ENCODE measurements at regions not wholly inside any gene's neighbourhood (a gene's known extent, or its start where the extent isn't known, plus 50 kb on each side); places are given as distances from the start of the nearest gene placed in this dataset.

DNA sequence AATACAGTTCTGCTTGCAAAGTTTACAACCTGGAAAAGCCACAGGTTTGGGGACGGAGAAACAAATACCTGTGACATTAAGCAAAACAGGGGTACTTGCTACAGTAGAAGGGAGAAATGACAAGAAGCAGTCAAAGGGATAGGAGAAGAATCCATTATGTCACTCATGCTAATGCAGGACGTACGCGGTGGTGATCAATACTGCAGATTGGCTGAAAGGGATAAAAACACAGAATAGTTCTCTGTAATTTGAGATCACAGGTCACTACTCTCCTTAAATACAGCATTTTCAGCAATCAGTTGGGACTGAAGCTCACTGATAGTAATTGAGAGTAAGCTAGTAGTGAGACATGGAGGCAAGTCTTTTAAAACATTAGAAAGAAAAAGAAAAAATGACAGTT lies 130.3 kb upstream of the MTAP start:
- DNase-seq = no peak

DNA sequence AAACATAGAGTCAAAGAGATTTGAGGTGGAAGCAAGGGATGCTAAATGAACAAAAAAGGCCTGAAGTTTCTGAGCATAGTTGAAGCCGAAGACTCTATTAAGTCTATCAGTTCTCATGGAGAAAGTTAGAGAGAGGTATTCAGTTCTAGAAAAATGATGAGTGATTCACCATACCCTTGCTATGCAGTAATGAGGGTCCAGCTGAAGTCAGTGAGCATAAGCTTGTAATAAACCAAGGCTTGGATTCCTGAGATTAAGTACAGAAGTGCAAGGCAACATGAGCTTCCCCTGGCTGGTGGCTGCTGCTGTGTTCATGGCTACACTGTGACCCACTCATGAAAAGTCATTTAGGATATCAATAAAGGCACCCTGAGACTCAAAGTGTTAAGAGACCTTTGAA lies 129.7 kb upstream of the MTAP start:
- no peak for DNase-seq

DNA sequence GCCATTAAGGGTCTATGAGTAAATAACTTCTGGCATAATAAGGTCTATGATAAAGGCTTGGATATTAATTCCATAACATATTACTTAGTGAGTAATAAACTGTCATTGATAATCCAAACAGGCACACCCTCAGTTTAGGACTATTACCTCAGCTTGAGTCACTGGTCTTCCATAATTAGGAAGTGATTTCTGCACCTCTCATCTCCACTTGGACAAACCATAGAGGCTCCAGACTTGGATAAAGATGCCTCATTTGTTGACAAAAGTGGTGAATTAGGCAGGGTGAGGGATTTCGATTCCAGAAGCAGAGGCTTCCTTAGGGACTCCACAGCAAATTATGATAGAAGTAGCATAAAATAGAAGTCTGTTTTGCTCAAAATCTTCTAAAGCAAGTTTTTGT lies 127.5 kb upstream of the MTAP start:
- DNase-seq = no peak

DNA sequence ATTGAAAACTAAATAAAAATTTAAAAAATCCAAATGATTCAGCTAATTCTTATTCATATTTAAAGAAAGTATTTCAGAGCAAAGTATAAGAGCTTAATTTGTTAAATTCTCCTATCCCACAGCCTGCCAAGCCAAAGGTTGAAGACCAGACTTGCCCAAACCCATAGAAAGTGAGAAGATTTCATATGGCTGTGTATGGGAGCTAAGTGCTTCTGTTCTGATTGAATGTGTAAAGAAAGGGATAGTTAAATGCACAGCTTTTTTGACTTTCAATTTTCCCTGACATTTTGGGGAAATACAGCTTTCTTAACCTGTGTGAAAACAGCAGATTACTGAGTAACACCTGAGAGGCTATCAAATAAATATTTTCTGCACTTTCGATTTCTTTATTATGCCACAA lies 125.0 kb upstream of the MTAP start:
- DNase-seq = no peak

DNA sequence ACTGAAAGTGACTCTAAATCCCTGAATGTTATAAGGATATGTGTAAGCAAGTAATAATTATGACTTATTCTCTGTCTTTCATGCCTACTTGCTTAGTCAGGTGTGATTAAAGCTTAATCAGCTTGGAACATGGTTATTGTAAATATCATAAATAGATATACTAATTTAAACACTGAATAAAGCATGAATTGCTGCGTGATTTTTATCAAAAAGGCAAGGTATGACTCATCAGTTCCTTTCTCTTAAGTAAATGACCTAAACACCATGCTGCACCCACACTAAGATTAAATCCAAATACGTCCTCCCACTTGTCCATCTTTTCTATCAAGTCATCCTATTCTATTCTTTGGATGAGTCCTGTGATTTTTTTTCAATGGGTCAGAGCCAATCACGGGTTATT lies 124.6 kb upstream of the MTAP start:
- DNase-seq = no peak

DNA sequence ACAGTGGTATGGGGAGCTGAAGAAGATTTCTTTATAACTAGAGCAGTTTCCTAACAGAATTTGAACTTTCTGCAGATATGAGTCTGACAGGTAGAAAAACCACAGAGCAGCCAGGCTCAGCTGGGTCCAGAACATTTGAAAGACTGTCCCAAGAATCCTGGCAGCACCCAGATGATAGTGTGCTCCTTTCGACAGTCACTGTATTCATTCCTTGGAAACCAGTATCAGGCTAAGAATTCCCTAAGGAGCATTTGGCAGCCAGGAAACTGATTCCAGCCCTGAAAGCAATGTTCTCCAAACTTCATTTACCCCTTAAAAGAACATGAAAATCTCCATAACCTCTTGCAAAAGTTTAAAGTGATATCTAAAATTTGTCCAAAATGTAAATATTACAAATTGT lies 123.0 kb upstream of the MTAP start:
- no peak for DNase-seq

DNA sequence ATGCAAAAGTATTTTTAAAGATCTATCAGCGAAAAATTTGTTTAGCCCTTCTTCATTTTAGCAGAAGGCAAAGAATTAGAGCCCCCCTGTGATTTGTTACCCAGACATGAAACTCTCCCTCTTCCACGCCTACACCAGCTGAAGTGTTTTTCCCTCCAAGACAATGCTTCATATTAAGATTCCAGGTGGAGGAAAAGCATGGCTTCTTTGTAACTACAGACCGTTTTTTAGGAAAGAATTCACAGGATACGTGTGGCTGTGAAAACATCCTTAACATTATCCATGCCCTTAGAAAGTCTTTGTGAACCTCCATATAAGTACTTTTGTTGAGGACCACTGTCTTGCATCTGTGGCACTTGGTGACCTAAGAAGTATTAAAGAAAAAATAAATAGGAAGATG lies 121.8 kb upstream of the MTAP start:
- DNase-seq = no peak

DNA sequence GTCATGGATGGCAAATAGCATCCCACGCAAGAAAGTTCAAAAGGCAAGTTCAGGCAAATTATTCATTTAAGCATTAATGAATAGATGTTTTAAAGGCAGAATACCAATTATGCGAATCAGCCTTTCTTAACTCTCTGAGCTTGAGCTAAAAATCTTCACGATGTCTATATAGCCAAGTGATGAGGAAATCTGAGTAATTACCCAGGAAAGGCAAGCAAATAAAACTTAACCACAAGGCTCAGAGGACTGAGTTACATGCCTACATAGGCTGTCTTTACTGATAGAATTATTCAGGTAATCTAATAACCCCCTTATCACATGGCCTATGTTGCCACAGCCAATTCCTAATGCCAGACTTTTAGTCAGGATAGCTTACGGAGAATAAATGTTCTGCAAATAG lies 120.8 kb upstream of the MTAP start:
- no peak for DNase-seq

DNA sequence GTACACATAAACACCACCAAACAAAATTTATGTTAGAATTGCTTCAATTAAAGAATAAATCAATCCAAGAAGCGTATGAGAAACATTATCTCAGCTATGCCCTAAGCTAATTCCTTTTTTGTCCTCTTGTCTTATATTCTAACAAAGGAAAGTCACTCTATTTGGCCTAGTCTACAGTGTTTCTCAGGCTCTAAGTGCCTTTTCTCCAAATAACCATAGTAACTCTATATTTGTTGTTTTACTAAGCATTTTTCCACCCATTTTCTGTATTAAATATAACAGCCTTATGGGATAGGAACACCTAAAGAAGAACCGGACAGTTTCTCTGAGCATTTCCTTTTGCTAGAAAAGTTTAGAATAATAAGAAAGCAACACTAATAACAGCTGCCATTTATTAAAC lies 120.1 kb upstream of the MTAP start:
- DNase-seq = no peak

DNA sequence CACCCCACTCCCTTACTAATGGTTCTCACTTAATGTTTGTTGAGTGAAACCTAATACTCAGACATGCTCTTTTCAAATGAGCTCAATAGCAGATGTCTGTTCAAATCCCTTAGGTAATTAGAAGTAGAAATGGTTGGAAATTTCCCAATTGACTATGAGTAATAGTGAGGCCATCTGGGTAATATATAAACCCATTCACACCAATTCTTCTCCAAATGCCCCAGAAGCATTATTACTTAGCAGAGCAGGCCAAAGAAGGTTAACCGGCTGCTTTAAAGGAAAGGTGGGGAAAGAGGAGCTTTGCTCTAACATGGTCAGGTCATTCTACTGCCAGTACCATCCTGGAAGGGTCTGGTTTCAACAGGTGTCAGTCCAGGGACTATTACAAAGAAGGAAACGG lies 119.5 kb upstream of the MTAP start:
- DNase-seq = no peak

DNA sequence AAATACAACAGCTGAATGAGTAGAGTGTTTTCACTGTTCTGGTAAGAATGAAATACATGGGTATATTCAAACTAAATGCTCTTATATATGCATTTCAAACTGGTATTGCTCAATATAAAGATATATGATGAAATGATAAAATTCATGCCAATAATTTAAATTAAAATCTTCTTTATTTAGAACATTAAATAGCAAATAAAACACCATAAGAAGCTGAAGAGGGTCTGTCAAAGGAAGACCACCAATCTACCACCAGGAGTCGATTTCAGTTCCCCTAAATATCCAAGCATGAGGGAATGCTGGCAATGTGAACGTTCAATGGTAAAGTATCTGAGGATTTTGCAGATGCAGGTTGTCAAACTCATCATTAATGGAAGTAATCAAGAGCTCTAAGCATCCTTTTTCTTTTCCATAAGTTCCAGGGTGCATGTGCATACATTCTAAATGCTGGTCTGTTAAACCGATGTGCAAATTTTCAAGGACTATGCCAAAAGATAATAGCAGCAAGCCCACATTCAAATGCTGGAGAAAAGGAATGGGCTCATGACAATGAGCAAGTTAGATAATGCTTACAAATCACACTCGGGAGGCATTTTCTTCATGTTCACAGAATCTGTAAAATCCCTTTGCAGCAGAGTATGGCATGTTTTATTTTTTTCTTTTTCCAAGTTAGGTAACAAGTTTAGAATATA lies 118.8 kb upstream of the MTAP start:
- no peak for DNase-seq

DNA sequence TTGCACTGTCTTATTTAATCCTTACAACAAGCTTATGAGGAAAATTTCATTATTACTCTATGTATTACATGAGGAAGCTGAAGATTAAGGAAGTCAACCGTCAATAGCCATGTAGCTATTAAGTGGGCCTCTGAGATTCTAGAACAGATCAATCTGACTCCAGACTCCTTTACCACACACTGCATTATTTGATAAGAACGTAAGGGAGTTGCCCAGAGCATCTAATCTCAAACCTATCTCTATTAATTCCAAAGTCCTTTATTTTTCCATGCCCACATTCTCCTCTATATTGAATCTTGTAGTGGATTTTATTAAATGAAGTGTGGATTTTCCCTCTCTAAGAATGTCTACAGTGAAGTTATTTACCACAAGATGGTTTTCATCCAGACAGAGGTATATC lies 118.2 kb upstream of the MTAP start:
- DNase-seq = no peak

DNA sequence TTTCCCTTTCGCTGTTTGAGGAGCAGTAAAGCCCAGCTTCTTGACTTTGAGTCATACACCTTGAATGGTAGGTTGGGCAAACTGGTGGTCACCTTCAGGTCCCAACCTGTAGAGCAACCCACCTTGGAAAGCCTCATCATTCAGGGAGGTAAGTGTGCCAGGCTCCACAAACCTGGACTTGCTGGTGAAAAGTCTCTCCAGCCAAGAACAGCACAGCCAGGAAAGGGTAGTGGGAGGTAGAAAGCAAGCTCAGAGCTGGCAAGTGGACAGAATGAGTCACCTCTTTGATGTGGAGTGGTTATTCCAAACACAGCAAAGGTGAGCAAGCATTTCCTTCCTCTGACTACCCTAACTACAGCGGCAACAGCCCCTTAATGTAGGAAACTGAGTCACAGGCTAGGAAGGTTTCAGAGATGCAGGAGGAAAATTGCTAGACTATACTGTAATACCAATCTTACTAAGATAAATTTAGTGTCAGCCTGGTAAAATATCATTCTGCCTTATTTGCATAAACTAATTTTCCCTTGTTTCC lies 117.5 kb upstream of the MTAP start:
- DNase-seq = no peak

DNA sequence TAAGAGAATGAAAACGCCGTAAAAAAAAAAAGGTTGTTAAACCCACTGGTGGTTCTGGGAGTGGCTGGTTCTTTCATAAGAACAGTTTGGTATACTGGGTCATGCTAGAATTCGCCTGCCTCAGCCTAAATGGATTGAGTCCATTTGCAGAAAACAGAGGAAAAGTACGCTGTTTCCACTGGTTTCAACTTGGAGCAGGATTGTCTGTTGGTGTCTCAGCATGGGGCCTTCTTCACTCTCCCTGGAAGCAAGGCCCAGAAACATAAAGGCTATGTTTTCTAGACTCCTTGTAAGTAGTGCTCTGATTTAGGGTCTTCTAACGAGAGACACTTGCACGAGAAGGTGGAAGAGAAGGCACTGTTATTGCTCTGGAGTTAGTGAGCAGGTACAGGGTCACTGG lies 116.9 kb upstream of the MTAP start:
- no peak for DNase-seq

DNA sequence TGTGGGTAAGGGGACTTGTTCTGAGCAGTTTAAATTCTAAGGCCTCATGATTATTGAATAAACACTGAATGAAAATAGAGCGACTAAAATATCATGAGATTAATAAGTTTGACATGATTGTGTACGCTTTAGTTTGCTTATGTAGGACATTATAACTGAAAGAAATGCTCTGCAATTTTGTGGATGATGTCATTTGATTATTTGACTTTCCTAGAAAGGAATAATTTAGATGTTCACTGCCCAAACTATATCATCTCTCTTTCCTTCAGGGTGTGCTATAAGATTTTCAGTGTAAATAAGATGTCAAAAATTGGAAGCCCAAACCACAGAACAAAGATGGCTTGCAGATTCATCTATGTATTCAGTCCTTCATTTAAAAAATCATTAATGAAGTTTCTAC lies 115.7 kb upstream of the MTAP start:
- no peak for DNase-seq

DNA sequence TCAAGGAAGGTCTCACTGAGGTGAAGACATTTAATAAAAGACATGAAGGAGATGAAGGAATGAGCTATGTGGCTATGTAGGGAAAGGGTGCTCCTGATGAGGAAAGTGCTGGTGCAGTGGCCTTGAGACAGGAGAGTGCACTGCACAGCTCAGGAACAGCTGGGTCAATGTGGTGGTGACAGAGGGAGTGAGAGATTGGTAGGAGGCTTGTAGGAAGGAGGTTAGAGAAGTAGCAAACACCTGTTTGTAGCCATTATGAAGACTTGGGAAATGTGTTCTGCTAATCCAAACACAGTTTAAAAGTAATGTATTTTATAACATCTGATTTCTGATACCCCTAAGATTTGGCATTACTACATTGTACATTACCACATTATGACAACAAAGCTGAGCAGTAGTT lies 115.1 kb upstream of the MTAP start:
- DNase-seq = no peak

DNA sequence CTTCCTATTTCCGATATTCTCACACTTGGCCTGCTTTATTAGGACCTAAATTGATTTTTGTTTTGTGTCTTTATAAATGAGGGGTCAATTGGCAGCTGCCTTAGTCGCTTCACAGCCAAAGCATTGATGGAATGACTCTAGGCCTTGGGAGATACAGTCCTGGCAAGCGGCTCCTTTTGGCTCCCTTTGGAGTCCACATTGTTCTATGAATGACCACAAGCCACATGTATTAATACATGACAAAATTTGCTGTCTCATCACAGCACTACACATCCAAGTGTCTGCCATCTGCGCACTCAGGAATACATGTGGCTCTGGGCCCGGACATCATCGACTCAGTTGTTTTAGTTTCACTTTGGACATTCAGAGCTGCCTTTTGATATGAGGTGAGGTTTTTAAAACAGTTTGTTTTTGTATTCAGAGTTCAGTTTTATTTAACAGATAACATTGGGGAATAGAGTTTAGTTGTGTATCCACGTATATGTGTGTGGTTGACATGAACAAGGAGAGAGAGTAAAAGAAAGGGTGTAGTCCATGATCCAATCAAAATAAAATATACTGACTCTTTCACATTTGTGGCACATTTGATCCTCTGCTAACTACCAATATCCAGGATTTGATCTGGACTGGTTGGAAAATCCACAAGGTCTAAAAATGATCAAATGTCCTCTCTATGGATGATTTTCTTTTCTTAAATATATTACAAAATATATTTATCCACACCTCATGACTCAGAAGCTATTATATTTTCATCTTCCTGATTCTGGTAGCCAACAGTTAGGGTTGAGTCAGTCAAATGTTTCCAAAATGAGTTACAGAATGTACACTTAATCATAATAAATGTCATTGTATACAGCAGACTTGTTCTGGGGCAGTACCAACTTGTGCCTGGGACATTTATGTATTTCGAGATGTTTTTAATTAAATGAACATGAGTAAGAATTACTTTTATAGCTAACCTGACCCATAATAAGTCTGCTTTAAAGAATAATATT lies 114.0 kb upstream of the MTAP start:
- no peak for DNase-seq

DNA sequence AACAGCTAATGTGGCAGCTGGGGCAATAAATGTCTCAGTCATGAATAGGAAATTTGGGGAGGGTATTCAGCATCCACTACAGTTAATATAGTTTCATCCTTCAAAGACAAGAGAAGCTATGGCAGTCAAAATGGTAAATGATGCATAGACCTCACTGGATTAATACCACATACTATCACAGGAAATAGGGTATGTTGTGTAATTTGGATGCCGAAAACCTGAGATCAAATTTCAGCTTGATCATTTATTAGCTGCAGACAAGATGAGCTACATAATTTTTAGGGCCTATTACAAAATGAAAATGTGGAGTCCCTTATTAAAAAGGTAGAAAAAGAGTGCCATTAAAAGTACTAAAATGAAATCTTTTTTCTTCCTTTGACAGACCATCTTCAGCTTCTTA lies 112.6 kb upstream of the MTAP start:
- no peak for DNase-seq

DNA sequence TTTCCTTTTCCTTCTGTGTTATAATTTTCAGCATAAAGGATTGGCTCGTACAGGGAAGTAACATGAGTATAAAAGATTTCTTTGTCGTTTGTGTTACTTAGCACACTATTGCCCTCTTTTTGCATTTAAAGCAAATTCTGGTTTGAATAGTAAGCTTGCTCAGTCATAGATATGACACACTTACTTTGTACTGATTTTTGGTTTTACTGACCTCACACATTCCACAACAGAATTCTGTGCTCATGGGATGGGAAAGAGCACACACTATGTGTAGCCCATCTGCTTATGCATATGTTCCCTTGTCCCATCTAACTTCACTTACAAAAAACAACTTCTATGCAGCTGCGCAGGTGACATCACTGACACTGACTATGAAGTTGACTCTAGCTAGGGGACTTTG lies 111.9 kb upstream of the MTAP start:
- no peak for DNase-seq

DNA sequence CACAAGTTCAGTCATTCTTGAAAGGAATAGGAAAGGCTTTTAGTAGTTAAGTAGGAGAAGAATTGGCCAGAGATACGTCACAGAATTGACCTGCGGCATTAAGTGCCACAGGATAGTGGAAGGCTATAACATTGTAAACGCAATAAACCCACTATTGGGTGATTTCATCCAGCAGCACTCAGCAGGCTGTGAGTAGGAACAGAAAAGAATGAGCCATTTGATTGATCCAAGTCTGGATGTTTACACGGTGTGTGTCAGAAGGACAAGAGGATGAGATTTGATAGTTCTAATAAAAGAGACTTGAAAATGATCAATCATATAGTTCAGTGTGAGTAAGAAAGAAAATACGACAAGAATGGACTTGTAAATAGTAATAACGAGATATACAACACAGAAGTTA lies 110.0 kb upstream of the MTAP start:
- no peak for DNase-seq

DNA sequence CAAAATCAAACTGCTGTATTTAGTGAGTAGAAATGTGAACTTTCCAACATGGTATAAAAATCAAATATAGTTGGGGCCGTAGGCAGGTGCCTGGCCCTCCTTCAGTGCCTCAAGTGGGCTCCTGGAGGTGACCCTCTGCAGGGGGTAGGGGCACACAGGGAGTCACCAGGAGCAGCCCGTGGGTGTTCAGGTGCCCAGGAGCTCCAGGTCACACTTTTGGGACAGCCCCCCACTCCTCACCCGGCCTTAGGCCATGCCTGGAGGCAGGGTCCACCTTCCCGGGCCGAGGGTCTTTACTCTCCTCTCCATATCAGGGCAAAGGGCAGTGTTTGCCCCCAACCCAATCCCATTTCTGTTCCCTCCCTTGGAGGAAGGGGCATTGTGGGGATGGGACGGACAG lies 108.0 kb upstream of the MTAP start:
- no peak for DNase-seq

DNA sequence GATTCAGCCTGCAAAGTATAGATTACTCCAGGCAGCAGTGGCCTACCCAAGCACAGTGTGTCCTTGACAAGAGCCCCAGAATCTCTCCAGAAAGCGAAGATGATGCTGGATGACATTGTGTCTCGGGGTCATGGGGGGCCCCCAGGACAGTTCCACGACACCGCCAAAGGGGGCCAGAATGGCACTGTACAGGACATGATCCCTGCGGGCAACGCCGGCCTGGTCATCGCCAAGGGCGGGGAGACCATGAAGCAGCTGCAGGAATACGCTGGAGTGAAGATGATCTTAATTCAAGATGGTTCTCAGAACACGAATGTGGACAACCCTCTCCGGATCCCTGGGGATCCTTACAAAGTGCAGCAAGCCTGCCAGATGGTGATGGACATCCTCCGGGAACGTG lies 107.0 kb upstream of the MTAP start:
- DNase-seq = no peak

DNA sequence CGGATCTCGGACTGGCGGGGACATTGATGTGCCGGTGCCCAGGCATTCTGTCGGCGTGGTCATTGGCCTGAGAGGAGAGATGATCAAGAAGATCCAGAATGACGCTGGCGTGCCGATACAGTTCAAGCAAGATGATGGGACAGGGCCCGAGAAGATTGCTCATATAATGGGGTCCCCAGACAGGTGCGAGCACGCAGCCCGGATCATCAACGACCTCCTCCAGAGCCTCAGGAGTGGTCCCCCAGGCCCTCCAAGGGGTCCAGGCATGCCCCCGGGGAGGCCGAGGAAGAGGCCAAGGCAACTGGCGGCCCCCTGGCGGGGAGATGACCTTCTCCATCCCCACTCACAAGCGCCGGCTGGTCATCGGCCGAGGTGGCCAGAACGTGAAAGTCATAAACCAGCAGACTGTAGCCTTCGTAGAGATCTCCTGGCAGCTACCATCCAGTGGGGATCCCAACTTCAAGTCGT lies 106.5 kb upstream of the MTAP start:
- DNase-seq = no peak

DNA sequence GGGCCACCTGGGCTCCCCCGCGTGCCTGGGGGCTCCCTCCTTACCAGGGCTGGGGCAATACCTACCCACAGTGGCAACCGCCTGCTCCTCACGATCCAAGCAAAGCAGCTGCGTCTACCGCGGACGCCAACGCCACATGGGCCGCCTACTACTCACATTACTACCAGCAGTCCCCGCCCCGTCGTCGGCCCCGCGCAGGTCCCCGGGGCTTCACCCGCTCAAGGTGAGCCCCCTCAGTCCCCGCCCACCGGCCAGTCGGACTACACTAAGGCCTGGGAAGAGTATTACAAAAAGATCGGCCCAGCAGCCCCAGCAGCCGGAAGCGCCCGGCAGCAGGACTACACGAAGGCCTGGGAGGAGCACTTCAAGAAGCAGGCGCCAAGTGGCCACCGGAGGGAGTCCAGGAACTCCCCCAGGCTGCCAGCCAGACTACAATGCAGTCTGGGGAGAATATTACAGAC lies 106.0 kb upstream of the MTAP start:
- no peak for DNase-seq
